ENCODE measurements at regions not wholly inside any gene's neighbourhood (a gene's known extent, or its start where the extent isn't known, plus 50 kb on each side); places are given as distances from the start of the nearest gene placed in this dataset.

DNA sequence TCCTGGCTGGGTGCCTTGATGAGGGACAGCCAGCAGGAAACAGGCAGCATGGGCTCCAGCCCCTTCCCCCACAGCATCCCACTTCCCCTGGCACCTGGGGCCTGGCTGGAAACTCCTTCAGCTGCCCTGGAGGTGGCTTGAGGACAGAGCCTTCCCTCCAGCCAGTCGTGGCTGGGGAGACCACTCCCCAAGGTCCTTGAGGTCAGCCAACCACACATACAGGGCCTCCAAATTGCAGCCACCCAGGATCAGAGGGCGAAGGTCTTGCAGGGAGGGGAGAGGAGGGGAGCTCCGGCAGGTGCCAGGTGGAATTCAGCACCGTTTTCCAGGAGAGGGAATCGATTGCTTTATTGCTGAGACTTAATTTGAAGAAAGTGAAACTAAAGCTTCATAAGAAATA, 280.4 kb downstream of the PBX3 start:
- Histone ChIP-seq H3K36me3 (ENCODE audit: control insufficient read depth, insufficient read depth, low read length) (no peaks in the 10 kb centered on the region), H3K27ac (no peak overlapping the region), H3K9me3 (ENCODE audit: control insufficient read depth, low read length) (no peaks in the 10 kb centered on the region), H3K9ac (no peak overlapping the region), H3K4me1 (no peaks in the 10 kb centered on the region), H3K27me3 (ENCODE audit: control insufficient read depth, insufficient read depth, low read length) (no peaks in the 10 kb centered on the region), H3K4me2 (ENCODE audit: low read length) (no peak overlapping the region), H3K79me2 (no peaks in the 10 kb centered on the region), H3K4me3 (ENCODE audit: low read depth, low read length) (no peak overlapping the region), H2AFZ (no peak overlapping the region)
- TF ChIP-seq, protein P1, sequence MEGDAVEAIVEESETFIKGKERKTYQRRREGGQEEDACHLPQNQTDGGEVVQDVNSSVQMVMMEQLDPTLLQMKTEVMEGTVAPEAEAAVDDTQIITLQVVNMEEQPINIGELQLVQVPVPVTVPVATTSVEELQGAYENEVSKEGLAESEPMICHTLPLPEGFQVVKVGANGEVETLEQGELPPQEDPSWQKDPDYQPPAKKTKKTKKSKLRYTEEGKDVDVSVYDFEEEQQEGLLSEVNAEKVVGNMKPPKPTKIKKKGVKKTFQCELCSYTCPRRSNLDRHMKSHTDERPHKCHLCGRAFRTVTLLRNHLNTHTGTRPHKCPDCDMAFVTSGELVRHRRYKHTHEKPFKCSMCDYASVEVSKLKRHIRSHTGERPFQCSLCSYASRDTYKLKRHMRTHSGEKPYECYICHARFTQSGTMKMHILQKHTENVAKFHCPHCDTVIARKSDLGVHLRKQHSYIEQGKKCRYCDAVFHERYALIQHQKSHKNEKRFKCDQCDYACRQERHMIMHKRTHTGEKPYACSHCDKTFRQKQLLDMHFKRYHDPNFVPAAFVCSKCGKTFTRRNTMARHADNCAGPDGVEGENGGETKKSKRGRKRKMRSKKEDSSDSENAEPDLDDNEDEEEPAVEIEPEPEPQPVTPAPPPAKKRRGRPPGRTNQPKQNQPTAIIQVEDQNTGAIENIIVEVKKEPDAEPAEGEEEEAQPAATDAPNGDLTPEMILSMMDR (IDR thresholded peaks at IDR 0.05): no peak

DNA sequence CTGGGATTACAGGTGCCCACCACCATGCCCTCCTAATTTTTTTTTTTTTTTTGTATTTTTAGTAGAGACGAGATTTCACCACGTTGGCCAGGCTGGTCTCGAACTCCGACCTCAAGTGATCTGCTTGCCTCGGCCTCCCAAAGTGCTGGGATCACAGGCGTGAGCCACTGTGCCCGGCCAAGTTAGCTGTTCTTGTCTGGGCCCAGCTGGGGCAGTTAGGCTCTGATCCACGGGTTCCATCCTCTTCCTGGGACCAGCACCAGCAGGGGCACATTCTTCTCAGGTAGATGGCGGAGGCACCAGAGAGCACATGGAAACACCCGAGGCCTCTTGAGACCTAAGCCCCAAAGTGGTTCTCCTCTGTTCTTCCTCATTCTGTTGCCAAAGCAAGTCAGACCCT, 281.6 kb downstream of the PBX3 start:
- Histone ChIP-seq H3K79me2 (no peaks in the 10 kb centered on the region), H3K9me3 (ENCODE audit: control insufficient read depth, low read length) (no peaks in the 10 kb centered on the region), H3K27me3 (ENCODE audit: control insufficient read depth, insufficient read depth, low read length) (no peaks in the 10 kb centered on the region), H3K4me3 (ENCODE audit: low read depth, low read length) (no peak overlapping the region), H3K4me1 (no peaks in the 10 kb centered on the region), H2AFZ (no peak overlapping the region), H3K27ac (no peak overlapping the region), H3K9ac (no peak overlapping the region), H3K4me2 (ENCODE audit: low read length) (no peak overlapping the region), H3K36me3 (ENCODE audit: control insufficient read depth, insufficient read depth, low read length) (no peaks in the 10 kb centered on the region)
- TF ChIP-seq, protein P1 (IDR thresholded peaks at IDR 0.05): no peak

DNA sequence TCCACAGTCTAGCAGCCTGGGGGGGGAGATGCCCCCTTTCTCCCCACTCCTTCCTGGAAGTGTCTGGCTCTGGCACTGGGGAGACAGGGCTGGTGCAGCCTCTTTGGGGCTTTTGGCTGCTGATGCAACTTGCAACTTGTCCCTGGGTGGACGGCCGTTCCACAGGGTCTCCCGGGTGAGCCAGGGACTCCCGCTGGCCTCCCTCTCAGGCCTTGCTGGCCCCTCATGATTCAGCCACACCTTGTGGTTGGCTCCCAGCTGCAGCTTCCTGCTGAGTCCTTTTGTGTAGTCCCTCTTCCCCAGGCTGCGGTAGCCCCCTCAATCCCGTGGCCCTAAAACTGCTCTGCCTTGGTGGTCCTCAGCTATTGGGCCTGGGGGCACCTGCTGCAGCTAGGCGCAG, 283.5 kb downstream of the PBX3 start:
- Histone ChIP-seq H3K27ac (no peak overlapping the region), H3K36me3 (ENCODE audit: control insufficient read depth, insufficient read depth, low read length) (no peaks in the 10 kb centered on the region), H3K4me2 (ENCODE audit: low read length) (no peak overlapping the region), H3K9me3 (ENCODE audit: control insufficient read depth, low read length) (no peaks in the 10 kb centered on the region), H3K4me1 (no peaks in the 10 kb centered on the region), H3K79me2 (no peaks in the 10 kb centered on the region), H3K4me3 (ENCODE audit: low read depth, low read length) (no peak overlapping the region), H3K9ac (no peak overlapping the region), H2AFZ (no peak overlapping the region), H3K27me3 (ENCODE audit: control insufficient read depth, insufficient read depth, low read length) (no peaks in the 10 kb centered on the region)
- TF ChIP-seq, protein P1 (IDR thresholded peaks at IDR 0.05): no peak

DNA sequence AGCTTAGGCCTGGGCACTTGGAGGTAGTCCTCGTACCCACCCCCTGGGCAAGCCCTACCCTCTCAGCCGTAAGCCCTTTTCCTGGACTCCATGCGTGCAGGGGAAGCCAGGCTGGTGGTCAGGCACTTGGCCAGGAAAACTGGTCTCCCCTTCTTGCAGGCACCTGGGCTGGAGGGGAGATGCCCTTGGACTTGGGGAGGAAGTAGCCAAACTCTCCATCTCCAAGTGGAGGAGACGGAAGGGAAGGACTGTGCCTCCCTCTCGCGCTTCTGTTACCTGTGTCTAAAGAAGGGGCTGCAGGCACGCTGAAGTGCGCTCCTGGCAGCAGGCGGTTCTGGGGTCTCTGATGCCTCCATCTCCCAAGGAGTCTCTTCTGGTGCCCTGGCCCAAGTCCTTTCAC, 283.9 kb downstream of the PBX3 start:
- Histone ChIP-seq H3K4me2 (ENCODE audit: low read length) (no peak overlapping the region), H3K36me3 (ENCODE audit: control insufficient read depth, insufficient read depth, low read length) (no peaks in the 10 kb centered on the region), H3K79me2 (no peaks in the 10 kb centered on the region), H3K4me3 (ENCODE audit: low read depth, low read length) (no peak overlapping the region), H3K27me3 (ENCODE audit: control insufficient read depth, insufficient read depth, low read length) (no peaks in the 10 kb centered on the region), H3K9me3 (ENCODE audit: control insufficient read depth, low read length) (no peaks in the 10 kb centered on the region), H3K27ac (no peak overlapping the region), H3K9ac (no peak overlapping the region), H3K4me1 (no peaks in the 10 kb centered on the region), H2AFZ (no peak overlapping the region)
- TF ChIP-seq, protein P1 (IDR thresholded peaks at IDR 0.05): no peak

DNA sequence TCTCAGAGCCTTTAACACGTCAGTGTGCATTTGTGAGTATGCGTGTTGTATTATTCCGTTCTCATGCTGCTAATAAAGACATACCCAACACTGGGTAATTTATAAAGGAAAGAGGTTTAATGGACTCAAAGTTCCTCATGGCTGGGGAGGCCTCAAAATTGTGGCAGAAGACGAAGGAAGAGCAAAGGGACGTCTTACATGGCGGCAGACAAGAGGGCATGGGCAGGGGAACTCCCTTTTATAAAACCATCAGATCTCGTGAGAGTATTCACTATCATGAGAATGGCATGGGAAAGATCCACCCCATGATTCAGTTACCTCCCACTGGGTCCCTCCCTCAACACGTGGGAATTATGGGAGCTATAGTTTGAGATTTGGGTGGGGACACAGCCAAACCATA, 285.0 kb downstream of the PBX3 start:
- H3K79me2 ChIP-seq: no peaks in the 10 kb centered on the region
- H3K4me1 ChIP-seq: no peaks in the 10 kb centered on the region
- no peaks in the 10 kb centered on the region for H3K9me3 ChIP-seq (ENCODE audit: control insufficient read depth, low read length)
- no peaks in the 10 kb centered on the region for H3K27me3 ChIP-seq (ENCODE audit: control insufficient read depth, insufficient read depth, low read length)
- no peak overlapping the region for H3K9ac ChIP-seq
- TF ChIP-seq, protein P1 (IDR thresholded peaks at IDR 0.05): no peak
- no peaks in the 10 kb centered on the region for H3K36me3 ChIP-seq (ENCODE audit: control insufficient read depth, insufficient read depth, low read length)
- H3K27ac ChIP-seq: no peak overlapping the region
- no peak overlapping the region for H3K4me2 ChIP-seq (ENCODE audit: low read length)
- H2AFZ ChIP-seq: no peak overlapping the region
- H3K4me3 ChIP-seq (ENCODE audit: low read depth, low read length): no peak overlapping the region
